Subcutaneous abdominal adipose tissue (tissue), 5 donors: ENCODE measurements at regions not wholly inside any gene's neighbourhood (a gene's known extent, or its start where the extent isn't known, plus 50 kb on each side); places are given as distances from the start of the nearest gene placed in this dataset.

Source experiments
- H3K27ac ChIP-seq: one replicate; pipeline ENCODE4 v1.7.0; 2013; ENCODE audit warnings: low read depth, mild to moderate bottlenecking, inconsistent platforms, low read length, moderate library complexity
- H3K27me3 ChIP-seq, 5 donors: one replicate each; pipeline ENCODE4 v1.7.0; 2013; ENCODE audit warnings: low read length in 5 of 5, inconsistent platforms in 1 of 5; ENCODE audit not compliant: control insufficient read depth in 5 of 5, insufficient read depth in 4 of 5
- H3K36me3 ChIP-seq, 5 donors: one replicate each; pipeline ENCODE4 v1.7.0; 2013; ENCODE audit warnings: low read length in 5 of 5; ENCODE audit not compliant: control insufficient read depth in 5 of 5, insufficient read depth in 5 of 5
- H3K4me1 ChIP-seq, 5 donors: one replicate each; pipeline ENCODE4 v1.7.0; 2013; ENCODE audit warnings: low read length in 5 of 5, mild to moderate bottlenecking in 3 of 5, moderate library complexity in 1 of 5; ENCODE audit not compliant: control insufficient read depth in 5 of 5, insufficient read depth in 5 of 5
- H3K4me3 ChIP-seq, 5 donors: one replicate each; pipeline ENCODE4 v1.7.0; 2013; ENCODE audit warnings: low read length in 5 of 5, low read depth in 1 of 5
- H3K9ac ChIP-seq, 5 donors: one replicate each; pipeline ENCODE4 v1.7.0; 2013; ENCODE audit warnings: low read length in 5 of 5, mild to moderate bottlenecking in 4 of 5, moderate library complexity in 3 of 5
- H3K9me3 ChIP-seq, 5 donors: one replicate each; pipeline ENCODE4 v1.7.0; 2013; ENCODE audit warnings: low read length in 5 of 5; ENCODE audit not compliant: control insufficient read depth in 5 of 5
- donor health status: healthy.
- donor health status: healthy.
- donor health status: healthy.
- donor health status: healthy.
- donor health status: healthy.

DNA sequence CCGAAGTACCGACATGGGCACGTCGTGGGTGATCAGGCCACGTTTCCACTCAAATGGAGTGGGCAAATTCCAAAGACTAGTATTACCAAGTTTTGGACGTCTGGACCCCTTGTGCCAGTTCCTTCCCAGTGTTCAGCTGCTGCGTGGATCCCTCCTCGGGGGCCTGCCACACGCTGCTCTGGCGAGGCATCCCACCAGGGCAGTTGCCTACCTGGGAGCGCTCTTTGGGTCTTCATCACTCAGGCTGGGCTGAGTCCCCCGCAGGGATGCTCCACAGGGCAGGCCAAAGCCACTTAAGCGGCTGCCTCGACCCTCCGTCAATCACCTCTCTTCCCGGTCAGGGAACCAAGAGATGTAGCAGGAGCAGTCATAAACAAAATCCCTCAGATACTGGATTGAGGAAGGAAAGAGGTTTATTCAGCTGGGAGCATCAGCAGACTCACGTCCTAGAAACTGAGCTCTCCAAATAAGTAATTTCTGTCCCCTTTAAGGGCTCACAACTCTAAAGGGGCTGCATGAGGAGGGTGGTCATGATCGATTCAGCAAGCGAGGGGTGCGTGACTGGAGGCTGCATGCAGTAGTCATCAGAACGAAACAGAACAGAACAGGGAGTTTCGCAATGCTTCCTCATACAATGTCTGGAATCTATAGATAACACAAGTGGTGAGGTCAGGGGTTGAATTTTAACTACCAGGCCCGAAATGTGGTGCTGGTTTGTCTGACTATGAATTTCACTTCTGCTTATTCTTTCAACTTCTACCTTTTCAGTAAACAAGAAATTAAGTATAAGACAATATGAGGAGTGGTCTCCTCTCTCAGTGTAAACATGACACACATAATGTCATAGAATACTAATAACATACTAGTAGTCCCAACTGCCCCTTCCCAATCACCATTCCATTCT lies 998.6 kb upstream of the NCAM2 start:
- Histone ChIP-seq H3K4me1 (no peaks in the 10 kb centered on the region), H3K4me3 (no peak overlapping the region), H3K9ac (no peak overlapping the region), H3K9me3 (peaks cover 0 to 5% (median 0%) of the 10 kb centered on the region in 5 donors), H3K27me3 (no peaks in the 10 kb centered on the region), H3K36me3 (no peaks in the 10 kb centered on the region), H3K27ac (no peak overlapping the region)

DNA sequence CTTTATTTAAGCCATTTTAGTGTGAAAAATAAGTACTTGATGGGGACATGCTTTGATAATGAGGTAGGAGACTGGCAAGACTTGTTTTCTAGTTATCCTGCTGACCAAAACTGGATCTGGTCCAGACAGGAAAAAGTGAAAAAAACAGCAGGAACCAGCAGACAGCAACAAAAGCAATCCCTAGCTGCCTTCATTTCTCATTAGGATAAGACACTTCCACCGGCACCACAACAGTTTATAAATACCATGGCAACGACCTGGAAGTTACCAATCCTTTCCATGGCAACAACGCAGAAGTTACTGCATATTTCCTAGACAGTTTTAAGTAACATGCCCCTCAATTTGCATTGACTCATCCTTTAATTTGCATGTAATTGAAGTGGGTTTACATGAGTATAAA lies 993.8 kb upstream of the NCAM2 start:
- no peak overlapping the region for H3K27ac ChIP-seq
- H3K4me1 ChIP-seq, result no peaks in the 10 kb centered on the region
- H3K27me3 ChIP-seq, result no peaks in the 10 kb centered on the region
- H3K4me3 ChIP-seq, result no peak overlapping the region
- H3K36me3 ChIP-seq, result no peaks in the 10 kb centered on the region
- H3K9ac ChIP-seq, result no peak overlapping the region
- H3K9me3 ChIP-seq, result no peaks in the 10 kb centered on the region

- Histone ChIP-seq H3K4me1 (no peaks in the 10 kb centered on the region), H3K27me3 (no peaks in the 10 kb centered on the region), H3K4me3 (no peak overlapping the region), H3K9me3 (no peaks in the 10 kb centered on the region), H3K36me3 (no peaks in the 10 kb centered on the region), H3K27ac (no peak overlapping the region), H3K9ac (no peak overlapping the region)
Observed at GRCh38 chr21:20010691-20011200, 987.5 kb upstream of the NCAM2 start.

- H3K4me3 ChIP-seq, result no peak overlapping the region
- no peaks in the 10 kb centered on the region for H3K27me3 ChIP-seq
- H3K9ac ChIP-seq, result no peak overlapping the region
- no peaks in the 10 kb centered on the region for H3K36me3 ChIP-seq
- H3K4me1 ChIP-seq, result no peaks in the 10 kb centered on the region
- no peak overlapping the region for H3K27ac ChIP-seq
- no peaks in the 10 kb centered on the region for H3K9me3 ChIP-seq
Observed at GRCh38 chr21:20013851-20014250, 984.4 kb upstream of the NCAM2 start.

GRCh38 chr21:20016435-20017005 lies 981.7 kb upstream of the NCAM2 start:
- H3K4me3 ChIP-seq, result no peak overlapping the region
- no peak overlapping the region for H3K9ac ChIP-seq
- no peaks in the 10 kb centered on the region for H3K27me3 ChIP-seq
- H3K9me3 ChIP-seq, result peaks cover 0 to 3% (median 0%) of the 10 kb centered on the region in 5 donors
- no peak overlapping the region for H3K27ac ChIP-seq
- H3K36me3 ChIP-seq, result no peaks in the 10 kb centered on the region
- H3K4me1 ChIP-seq, result no peaks in the 10 kb centered on the region

DNA sequence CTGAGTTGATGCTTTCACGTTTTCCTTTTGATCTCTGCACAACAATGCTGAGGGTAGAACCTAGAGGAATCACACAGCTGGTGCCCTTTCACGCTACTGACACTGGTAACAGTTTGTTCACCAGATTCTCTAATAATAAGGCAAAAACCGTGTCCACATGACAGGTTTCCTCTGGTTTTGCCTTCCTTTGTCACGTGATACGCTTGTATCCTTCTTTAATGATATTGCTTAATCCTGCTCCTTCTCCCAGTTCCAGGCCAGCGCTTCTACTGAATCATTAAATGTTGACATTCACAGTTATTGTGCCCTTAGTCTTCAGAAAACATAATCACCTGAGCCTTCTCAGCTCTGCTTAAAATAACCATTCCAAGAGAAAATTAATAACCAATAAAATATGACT lies 978.2 kb upstream of the NCAM2 start:
- H3K4me1 ChIP-seq, result no peaks in the 10 kb centered on the region
- no peaks in the 10 kb centered on the region for H3K27me3 ChIP-seq
- no peaks in the 10 kb centered on the region for H3K36me3 ChIP-seq
- H3K9me3 ChIP-seq, result peaks cover 0 to 3% (median 0%) of the 10 kb centered on the region in 5 donors
- no peak overlapping the region for H3K4me3 ChIP-seq
- H3K9ac ChIP-seq, result no peak overlapping the region
- H3K27ac ChIP-seq, result no peak overlapping the region

DNA sequence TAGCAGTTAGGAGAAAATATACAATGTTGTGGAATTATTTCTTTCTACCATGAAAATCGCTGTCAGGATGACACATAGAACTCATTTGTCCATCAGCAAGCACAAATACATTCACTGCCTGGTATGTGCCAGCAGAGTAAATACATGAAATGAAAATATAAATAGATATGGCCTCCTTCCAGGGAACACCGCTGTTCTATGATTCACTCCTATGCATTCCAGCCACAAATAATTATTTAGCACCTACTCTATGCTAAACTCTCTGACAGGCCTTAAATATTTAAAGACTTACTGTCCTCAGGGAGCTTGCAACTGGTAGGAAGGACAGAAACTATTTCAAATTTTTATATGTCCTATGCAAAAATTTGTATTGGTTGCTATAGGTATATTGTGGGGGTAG lies 975.0 kb upstream of the NCAM2 start:
- H3K4me3 ChIP-seq, result no peak overlapping the region
- peaks cover 0 to 3% (median 0%) of the 10 kb centered on the region in 5 donors for H3K9me3 ChIP-seq
- H3K9ac ChIP-seq, result no peak overlapping the region
- H3K27ac ChIP-seq, result no peak overlapping the region
- H3K36me3 ChIP-seq, result no peaks in the 10 kb centered on the region
- no peaks in the 10 kb centered on the region for H3K4me1 ChIP-seq
- H3K27me3 ChIP-seq, result no peaks in the 10 kb centered on the region

GRCh38 chr21:20024741-20025140 lies 973.5 kb upstream of the NCAM2 start:
- Histone ChIP-seq H3K4me3 (no peak overlapping the region), H3K27me3 (no peaks in the 10 kb centered on the region), H3K4me1 (no peaks in the 10 kb centered on the region), H3K27ac (no peak overlapping the region), H3K9ac (no peak overlapping the region), H3K36me3 (no peaks in the 10 kb centered on the region), H3K9me3 (peaks cover 0 to 3% (median 0%) of the 10 kb centered on the region in 5 donors)

DNA sequence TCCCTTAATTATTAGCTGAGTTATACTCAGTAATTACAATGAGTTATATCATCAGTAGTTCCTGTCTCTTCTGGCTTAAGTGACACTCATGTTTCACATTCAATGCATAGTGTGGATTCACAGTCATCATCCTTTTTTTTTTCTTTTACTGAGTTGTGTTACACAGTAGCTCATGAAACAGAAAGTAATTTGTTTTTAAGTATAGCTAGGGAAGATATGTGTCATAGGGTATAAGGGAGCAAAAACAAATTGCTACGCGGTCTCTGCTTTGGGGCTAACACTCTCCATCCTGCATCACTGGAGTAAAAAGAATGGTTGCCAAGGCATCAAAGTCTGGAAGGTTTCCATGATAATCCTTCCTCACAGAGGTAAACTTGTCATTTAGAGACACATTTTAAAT lies 971.7 kb upstream of the NCAM2 start:
- Histone ChIP-seq H3K4me1 (no peaks in the 10 kb centered on the region), H3K4me3 (no peak overlapping the region), H3K9ac (no peak overlapping the region)

DNA sequence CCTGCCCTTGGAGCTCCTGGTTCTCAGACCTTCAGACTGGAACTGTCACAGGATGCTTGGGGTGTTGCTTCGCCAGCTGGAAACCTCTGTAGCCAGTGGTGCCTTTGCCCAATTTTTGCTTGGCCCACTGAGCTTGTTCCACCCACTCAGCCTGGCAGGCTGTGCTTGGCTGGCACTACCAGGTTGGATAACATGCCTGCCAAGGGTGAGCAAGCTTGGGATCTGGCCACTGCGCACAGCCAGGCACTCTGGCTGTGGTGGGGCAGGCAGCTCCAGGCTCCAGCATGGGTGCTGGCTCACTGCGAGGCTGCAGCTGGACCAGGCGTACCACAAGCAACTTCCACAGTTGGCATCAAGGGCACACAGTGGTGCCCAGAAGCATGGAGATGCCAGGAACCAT lies 967.8 kb upstream of the NCAM2 start:
- Histone ChIP-seq H3K9ac (no peak overlapping the region), H3K9me3 (no peaks in the 10 kb centered on the region), H3K27ac (no peak overlapping the region), H3K4me3 (no peak overlapping the region), H3K4me1 (no peaks in the 10 kb centered on the region), H3K36me3 (no peaks in the 10 kb centered on the region), H3K27me3 (no peaks in the 10 kb centered on the region)

More for the DNA sequence above, 971.7 kb upstream of the NCAM2 start:
- H3K36me3 ChIP-seq, result no peaks in the 10 kb centered on the region
- H3K27me3 ChIP-seq, result no peaks in the 10 kb centered on the region
- no peaks in the 10 kb centered on the region for H3K9me3 ChIP-seq
- no peak overlapping the region for H3K27ac ChIP-seq
